HepG2 (cell line): ENCODE measurements at regions not wholly inside any gene's neighbourhood (a gene's known extent, or its start where the extent isn't known, plus 50 kb on each side); places are given as distances from the start of the nearest gene placed in this dataset.

Experiments used
- MAX ChIP-seq: IDR thresholded peaks from 2 replicates; pipeline ENCODE4 v1.6.1; 2012; ENCODE audit warnings: inconsistent platforms
- RBM22 ChIP-seq: fragments of 200-400 bp; formaldehyde crosslinking; optimal IDR thresholded peaks from 2 replicates; pipeline ENCODE3; 2017; ENCODE audit warnings: mild to moderate bottlenecking, low read length, moderate library complexity
- SAP130 ChIP-seq: IDR thresholded peaks from 2 replicates; pipeline ENCODE4 v1.6.1; 2016; ENCODE audit warnings: low read depth
- SNAPC2 ChIP-seq: sonication (generic); formaldehyde crosslinking; IDR thresholded peaks from 2 replicates; pipeline ENCODE4 v1.8.1; 2022; ENCODE audit warnings: mild to moderate bottlenecking, missing genetic modification reagents
- STAT5B ChIP-seq: sonication (generic); formaldehyde crosslinking; IDR thresholded peaks from 2 replicates; pipeline ENCODE4 v1.4.0; 2020; ENCODE audit warnings: missing genetic modification reagents
- TAF1 ChIP-seq: sonication (generic); formaldehyde crosslinking; IDR thresholded peaks from 2 replicates; pipeline ENCODE4 v1.4.0; 2020; ENCODE audit warnings: missing genetic modification reagents
- ZBTB21 ChIP-seq: sonication (generic); formaldehyde crosslinking; IDR thresholded peaks from 2 replicates; pipeline ENCODE4 v1.4.0; 2020; ENCODE audit warnings: missing genetic modification reagents
- ZFP82 ChIP-seq: sonication (generic); formaldehyde crosslinking; IDR thresholded peaks from 2 replicates; pipeline ENCODE4 v1.5.1; 2020; ENCODE audit warnings: mild to moderate bottlenecking, missing genetic modification reagents, borderline replicate concordance
- ZFX ChIP-seq: sonication (generic); formaldehyde crosslinking; IDR thresholded peaks from 2 replicates; pipeline ENCODE4 v1.4.0; 2020; ENCODE audit warnings: mild to moderate bottlenecking, low read depth, missing genetic modification reagents, moderate library complexity
- ZNF34 ChIP-seq: sonication (generic); formaldehyde crosslinking; IDR thresholded peaks from 2 replicates; pipeline ENCODE4 v1.4.0; 2020; ENCODE audit warnings: mild to moderate bottlenecking, missing genetic modification reagents, borderline replicate concordance
- ZNF775 ChIP-seq: sonication (generic); formaldehyde crosslinking; IDR thresholded peaks from 2 replicates; pipeline ENCODE4 v1.4.0; 2020; ENCODE audit warnings: missing genetic modification reagents, mild to moderate bottlenecking, moderate library complexity, borderline replicate concordance
- TF ChIP-seq, protein P1 (sequence below): sonication (generic); formaldehyde crosslinking; IDR thresholded peaks from 2 replicates; pipeline ENCODE4 v1.5.0; 2020; ENCODE audit warnings: mild to moderate bottlenecking, missing genetic modification reagents, moderate library complexity
- TF ChIP-seq, protein P2 (sequence below): sonication (generic); formaldehyde crosslinking; IDR thresholded peaks from 2 replicates; pipeline ENCODE4 v1.9.0; 2021; ENCODE audit warnings: missing genetic modification reagents, borderline replicate concordance
- TF ChIP-seq, protein P3 (sequence below): sonication (generic); formaldehyde crosslinking; IDR thresholded peaks from 2 replicates; pipeline ENCODE4 v1.4.0; 2020; ENCODE audit warnings: mild to moderate bottlenecking, missing genetic modification reagents, borderline replicate concordance

- TF ChIP-seq ZFX (CRISPR knock-in tag) = no peak
- TF ChIP-seq, protein P1, sequence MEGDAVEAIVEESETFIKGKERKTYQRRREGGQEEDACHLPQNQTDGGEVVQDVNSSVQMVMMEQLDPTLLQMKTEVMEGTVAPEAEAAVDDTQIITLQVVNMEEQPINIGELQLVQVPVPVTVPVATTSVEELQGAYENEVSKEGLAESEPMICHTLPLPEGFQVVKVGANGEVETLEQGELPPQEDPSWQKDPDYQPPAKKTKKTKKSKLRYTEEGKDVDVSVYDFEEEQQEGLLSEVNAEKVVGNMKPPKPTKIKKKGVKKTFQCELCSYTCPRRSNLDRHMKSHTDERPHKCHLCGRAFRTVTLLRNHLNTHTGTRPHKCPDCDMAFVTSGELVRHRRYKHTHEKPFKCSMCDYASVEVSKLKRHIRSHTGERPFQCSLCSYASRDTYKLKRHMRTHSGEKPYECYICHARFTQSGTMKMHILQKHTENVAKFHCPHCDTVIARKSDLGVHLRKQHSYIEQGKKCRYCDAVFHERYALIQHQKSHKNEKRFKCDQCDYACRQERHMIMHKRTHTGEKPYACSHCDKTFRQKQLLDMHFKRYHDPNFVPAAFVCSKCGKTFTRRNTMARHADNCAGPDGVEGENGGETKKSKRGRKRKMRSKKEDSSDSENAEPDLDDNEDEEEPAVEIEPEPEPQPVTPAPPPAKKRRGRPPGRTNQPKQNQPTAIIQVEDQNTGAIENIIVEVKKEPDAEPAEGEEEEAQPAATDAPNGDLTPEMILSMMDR (CRISPR knock-in tag) = no peak
- TF ChIP-seq ZNF775 = no peak
- TF ChIP-seq SNAPC2 (CRISPR knock-in tag) = no peak
- no peak for TF ChIP-seq ZFP82
- no peak for TF ChIP-seq TAF1 (CRISPR knock-in tag)
- no peak for TF ChIP-seq ZNF34
- TF ChIP-seq, protein P2, sequence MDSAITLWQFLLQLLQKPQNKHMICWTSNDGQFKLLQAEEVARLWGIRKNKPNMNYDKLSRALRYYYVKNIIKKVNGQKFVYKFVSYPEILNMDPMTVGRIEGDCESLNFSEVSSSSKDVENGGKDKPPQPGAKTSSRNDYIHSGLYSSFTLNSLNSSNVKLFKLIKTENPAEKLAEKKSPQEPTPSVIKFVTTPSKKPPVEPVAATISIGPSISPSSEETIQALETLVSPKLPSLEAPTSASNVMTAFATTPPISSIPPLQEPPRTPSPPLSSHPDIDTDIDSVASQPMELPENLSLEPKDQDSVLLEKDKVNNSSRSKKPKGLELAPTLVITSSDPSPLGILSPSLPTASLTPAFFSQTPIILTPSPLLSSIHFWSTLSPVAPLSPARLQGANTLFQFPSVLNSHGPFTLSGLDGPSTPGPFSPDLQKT (CRISPR knock-in tag) = no peak
- TF ChIP-seq MAX = no peak
- TF ChIP-seq RBM22 = no peak
- TF ChIP-seq STAT5B (CRISPR knock-in tag) = no peak
- TF ChIP-seq, protein P3, sequence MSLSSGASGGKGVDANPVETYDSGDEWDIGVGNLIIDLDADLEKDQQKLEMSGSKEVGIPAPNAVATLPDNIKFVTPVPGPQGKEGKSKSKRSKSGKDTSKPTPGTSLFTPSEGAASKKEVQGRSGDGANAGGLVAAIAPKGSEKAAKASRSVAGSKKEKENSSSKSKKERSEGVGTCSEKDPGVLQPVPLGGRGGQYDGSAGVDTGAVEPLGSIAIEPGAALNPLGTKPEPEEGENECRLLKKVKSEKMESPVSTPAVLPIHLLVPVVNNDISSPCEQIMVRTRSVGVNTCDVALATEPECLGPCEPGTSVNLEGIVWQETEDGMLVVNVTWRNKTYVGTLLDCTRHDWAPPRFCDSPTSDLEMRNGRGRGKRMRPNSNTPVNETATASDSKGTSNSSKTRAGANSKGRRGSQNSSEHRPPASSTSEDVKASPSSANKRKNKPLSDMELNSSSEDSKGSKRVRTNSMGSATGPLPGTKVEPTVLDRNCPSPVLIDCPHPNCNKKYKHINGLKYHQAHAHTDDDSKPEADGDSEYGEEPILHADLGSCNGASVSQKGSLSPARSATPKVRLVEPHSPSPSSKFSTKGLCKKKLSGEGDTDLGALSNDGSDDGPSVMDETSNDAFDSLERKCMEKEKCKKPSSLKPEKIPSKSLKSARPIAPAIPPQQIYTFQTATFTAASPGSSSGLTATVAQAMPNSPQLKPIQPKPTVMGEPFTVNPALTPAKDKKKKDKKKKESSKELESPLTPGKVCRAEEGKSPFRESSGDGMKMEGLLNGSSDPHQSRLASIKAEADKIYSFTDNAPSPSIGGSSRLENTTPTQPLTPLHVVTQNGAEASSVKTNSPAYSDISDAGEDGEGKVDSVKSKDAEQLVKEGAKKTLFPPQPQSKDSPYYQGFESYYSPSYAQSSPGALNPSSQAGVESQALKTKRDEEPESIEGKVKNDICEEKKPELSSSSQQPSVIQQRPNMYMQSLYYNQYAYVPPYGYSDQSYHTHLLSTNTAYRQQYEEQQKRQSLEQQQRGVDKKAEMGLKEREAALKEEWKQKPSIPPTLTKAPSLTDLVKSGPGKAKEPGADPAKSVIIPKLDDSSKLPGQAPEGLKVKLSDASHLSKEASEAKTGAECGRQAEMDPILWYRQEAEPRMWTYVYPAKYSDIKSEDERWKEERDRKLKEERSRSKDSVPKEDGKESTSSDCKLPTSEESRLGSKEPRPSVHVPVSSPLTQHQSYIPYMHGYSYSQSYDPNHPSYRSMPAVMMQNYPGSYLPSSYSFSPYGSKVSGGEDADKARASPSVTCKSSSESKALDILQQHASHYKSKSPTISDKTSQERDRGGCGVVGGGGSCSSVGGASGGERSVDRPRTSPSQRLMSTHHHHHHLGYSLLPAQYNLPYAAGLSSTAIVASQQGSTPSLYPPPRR (CRISPR knock-in tag) = no peak
- TF ChIP-seq ZBTB21 (CRISPR knock-in tag) = no peak
- TF ChIP-seq SAP130 = no peak
Observed at GRCh38 chr7:119344466-119344865, 928.5 kb upstream of the KCND2 start.
